Fibroblast of lung (primary cell): ENCODE measurements at regions not wholly inside any gene's neighbourhood (a gene's known extent, or its start where the extent isn't known, plus 50 kb on each side); places are given as distances from the start of the nearest gene placed in this dataset.
"Not testable (repeated sequence)": the region's sequence is repeated elsewhere in the genome, so short reads cannot be mapped to it uniquely, and the experiment has no call there.

Experiments used
- DNase-seq, 2 donors: peaks; one replicate each; pipeline versions ENCODE4 v3.0.0 to v3.0.0-alpha.2; 2010; ENCODE audit warnings: low read depth in 2 of 2
- H2AFZ ChIP-seq: 2 replicates; pipeline ENCODE4 v1.5.1; 2012; ENCODE audit warnings: low read length, control low read depth, inconsistent platforms
- H3K27ac ChIP-seq: 2 replicates; pipeline ENCODE4 v1.5.1; 2011; ENCODE audit warnings: low read length, control low read depth; ENCODE audit not compliant: insufficient read depth
- H3K27me3 ChIP-seq: 2 replicates; pipeline ENCODE4 v1.5.1; 2011; ENCODE audit warnings: mild to moderate bottlenecking, low read length; ENCODE audit not compliant: control insufficient read depth, insufficient read depth
- H3K36me3 ChIP-seq: 2 replicates; pipeline ENCODE4 v1.5.1; 2011; ENCODE audit warnings: low read length; ENCODE audit not compliant: control insufficient read depth, insufficient read depth
- H3K4me1 ChIP-seq: 2 replicates; pipeline ENCODE4 v1.5.1; 2011; ENCODE audit warnings: low read length; ENCODE audit not compliant: control insufficient read depth, insufficient read depth; ENCODE audit errors: extremely low read depth
- H3K4me2 ChIP-seq: 2 replicates; pipeline ENCODE4 v1.5.1; 2011; ENCODE audit warnings: low read length, control low read depth; ENCODE audit not compliant: insufficient read depth; ENCODE audit errors: extremely low read depth
- H3K4me3 ChIP-seq, 4 experiments: fragments of 200-600 bp in 1 of 4; sonication (generic) in 1 of 4; replicated peaks in 1 of 4; 2 replicates each; pipeline ENCODE4 v1.5.1; 2011 to 2016; ENCODE audit warnings: low read length in 4 of 4, low read depth in 3 of 4, mild to moderate bottlenecking in 3 of 4, control low read depth in 2 of 4, inconsistent platforms in 1 of 4, mixed read lengths in 1 of 4; ENCODE audit not compliant: insufficient read depth in 1 of 4; ENCODE audit errors: control extremely low read depth in 1 of 4
- H3K79me2 ChIP-seq: 2 replicates; pipeline ENCODE4 v1.5.1; 2012; ENCODE audit warnings: mild to moderate bottlenecking, low read length, inconsistent platforms; ENCODE audit not compliant: control insufficient read depth, insufficient read depth
- H3K9ac ChIP-seq: 2 replicates; pipeline ENCODE4 v1.5.1; 2011; ENCODE audit warnings: mild to moderate bottlenecking, low read length, control low read depth; ENCODE audit not compliant: insufficient read depth
- H3K9me3 ChIP-seq: 2 replicates; pipeline ENCODE4 v1.5.1; 2012; ENCODE audit warnings: low read depth, low read length; ENCODE audit not compliant: control insufficient read depth, insufficient read depth
- H4K20me1 ChIP-seq: 2 replicates; pipeline ENCODE4 v1.5.1; 2011; ENCODE audit warnings: low read length; ENCODE audit not compliant: control insufficient read depth, insufficient read depth; ENCODE audit errors: extremely low read depth
- CTCF ChIP-seq, 2 donors: IDR thresholded peaks in 1 of 2; conservative IDR thresholded peaks in 1 of 2; 1 replicate in 1 of 2; 2 replicates in 1 of 2; pipeline ENCODE4 v1.5.1; 2011 to 2012; ENCODE audit warnings: low read length in 2 of 2, control low read depth in 1 of 2, inconsistent platforms in 1 of 2, low read depth in 1 of 2, mild to moderate bottlenecking in 1 of 2
- EZH2 ChIP-seq: IDR thresholded peaks from 2 replicates; pipeline ENCODE4 v1.5.1; 2012; ENCODE audit warnings: low read length, control low read depth, mild to moderate bottlenecking; ENCODE audit errors: missing control alignments

GRCh38 chrY:7371026-7371425 is 459.5 kb upstream of the AMELY start:
- not testable (repeated sequence) for H3K4me2 ChIP-seq

GRCh38 chrY:7359520-7359919 is 448.0 kb upstream of the AMELY start:
- Histone ChIP-seq H2AFZ (no peak overlapping the region), H3K36me3 (no peaks in the 10 kb centered on the region), H3K27me3 (no peaks in the 10 kb centered on the region), H3K4me1 (no peaks in the 10 kb centered on the region), H3K4me2 (no peak overlapping the region), H3K9me3 (no peaks in the 10 kb centered on the region), H3K4me3 (no peak overlapping the region), H3K9ac (no peak overlapping the region), H4K20me1 (no peaks in the 10 kb centered on the region), H3K27ac (no peak overlapping the region), H3K79me2 (no peaks in the 10 kb centered on the region)
- no peak for DNase-seq
- TF ChIP-seq CTCF (conservative IDR thresholded peaks at IDR 0.05 in 1 of 2, IDR thresholded peaks at IDR 0.05 in 1 of 2; ENCODE audit: low read depth in 1 of 2, low read length in 2 of 2), result no peak
- no peak for TF ChIP-seq EZH2

More at GRCh38 chrY:7371026-7371425, 459.5 kb upstream of the AMELY start:
- not testable (repeated sequence) for H3K36me3 ChIP-seq, H3K4me3 ChIP-seq, H3K4me1 ChIP-seq, H2AFZ ChIP-seq, H3K79me2 ChIP-seq, H3K9me3 ChIP-seq, H3K9ac ChIP-seq, H3K27me3 ChIP-seq, H4K20me1 ChIP-seq, H3K27ac ChIP-seq
- peak in 1 of 2 donors; percentile 21 for DNase-seq

GRCh38 chrY:7358103-7358752 is 446.7 kb upstream of the AMELY start:
- peak in 1 of 2 donors; percentile 45 for DNase-seq
- H3K4me3 ChIP-seq, result no peak overlapping the region
- no peaks in the 10 kb centered on the region for H3K9me3 ChIP-seq
- no peak overlapping the region for H3K9ac ChIP-seq
- no peaks in the 10 kb centered on the region for H3K27me3 ChIP-seq
- H2AFZ ChIP-seq, result no peak overlapping the region
- TF ChIP-seq EZH2, result no peak
- TF ChIP-seq CTCF (conservative IDR thresholded peaks at IDR 0.05 in 1 of 2, IDR thresholded peaks at IDR 0.05 in 1 of 2; ENCODE audit: low read depth in 1 of 2, low read length in 2 of 2), result no peak
- H3K4me1 ChIP-seq, result no peaks in the 10 kb centered on the region
- H3K4me2 ChIP-seq, result no peak overlapping the region
- H3K36me3 ChIP-seq, result no peaks in the 10 kb centered on the region
- no peak overlapping the region for H3K27ac ChIP-seq
- H4K20me1 ChIP-seq, result no peaks in the 10 kb centered on the region
- H3K79me2 ChIP-seq, result no peaks in the 10 kb centered on the region

- not testable (repeated sequence) for H3K79me2 ChIP-seq, H2AFZ ChIP-seq, H3K4me1 ChIP-seq, H3K27me3 ChIP-seq, H3K27ac ChIP-seq, H3K9ac ChIP-seq, H4K20me1 ChIP-seq, H3K36me3 ChIP-seq, H3K4me3 ChIP-seq, H3K4me2 ChIP-seq, DNase-seq, H3K9me3 ChIP-seq
Measured at GRCh38 chrY:7355891-7356290, 444.3 kb upstream of the AMELY start.
